K562 (cell line): ENCODE measurements at regions not wholly inside any gene's neighbourhood (a gene's known extent, or its start where the extent isn't known, plus 50 kb on each side); places are given as distances from the start of the nearest gene placed in this dataset.

Experiments
- ATAC-seq: fragments of 200-7000 bp; cut with Tn5 transposase; 3 replicates; pipeline ENCODE4 v1.9.1; 2020; ENCODE audit warnings: moderate library complexity
- BruUV-seq: library from RNA; stranded (reverse); fragments of 400-500 nt; replicated peaks from 2 replicates; lab custom pipeline; 2021; lab: Mats Ljungman, UMichigan
- CTCF ChIA-PET: fragments of 300-600 bp; formaldehyde crosslinking; extraction: SDS; loops from one replicate; lab custom pipeline; 2021; ENCODE audit warnings: low intra/inter-chr PET ratio; lab: Yijun Ruan, JAX
- POLR2A ChIA-PET: fragments of 300-600, 350-650 bp; sonication (Branson Sonifier 250); formaldehyde crosslinking; extraction: SDS; loops from one replicate; lab custom pipeline; 2021; ENCODE audit warnings: antibody characterized with exemption, inconsistent platforms; lab: Yijun Ruan, JAX
- DNase-seq, 4 experiments: peaks; one replicate each; pipeline versions ENCODE4 v3.0.0 to v3.0.0-alpha.2; 2011 to 2018; ENCODE audit warnings: low spot score in 3 of 4, mixed read lengths in 3 of 4; ENCODE audit errors: extremely low read depth in 1 of 4
- FAIRE-seq: peaks from 2 replicates; lab custom pipeline; 2011; peaks lifted over from hg19 to GRCh38; lab: Jason Lieb, UNC
- H2AFZ ChIP-seq: 2 replicates; pipeline ENCODE4 v1.6.0; 2011; ENCODE audit warnings: low read depth, low read length, control low read depth, inconsistent platforms
- H3K27ac ChIP-seq: fragments of 200-600 bp; 3 replicates; pipeline ENCODE4 v1.8.0; 2011; ENCODE audit warnings: low read depth, mild to moderate bottlenecking, control low read depth, inconsistent platforms, low read length, moderate library complexity, mixed read lengths; ENCODE audit errors: extremely low read depth
- H3K27me3 ChIP-seq, 2 experiments: fragments of 300-600 bp in 1 of 2; 2 replicates in 1 of 2; 3 replicates in 1 of 2; pipeline versions ENCODE4 v1.6.0 to v1.8.0; 2011; ENCODE audit warnings: inconsistent platforms in 2 of 2, low read length in 2 of 2, mild to moderate bottlenecking in 1 of 2, mixed read lengths in 1 of 2, moderate library complexity in 1 of 2; ENCODE audit not compliant: control insufficient read depth in 2 of 2, insufficient read depth in 2 of 2
- H3K36me3 ChIP-seq: fragments of 300-600 bp; 3 replicates; pipeline ENCODE4 v1.8.0; 2011; ENCODE audit warnings: mild to moderate bottlenecking, low read length, inconsistent platforms; ENCODE audit not compliant: control insufficient read depth, insufficient read depth
- H3K4me1 ChIP-seq, 2 experiments: fragments of 200-600 bp in 1 of 2; replicated peaks in 1 of 2; 2 replicates in 1 of 2; 3 replicates in 1 of 2; pipeline versions ENCODE4 v1.5.1 to v1.8.0; 2011; ENCODE audit warnings: inconsistent platforms in 2 of 2, low read length in 2 of 2, mild to moderate bottlenecking in 1 of 2, mixed read lengths in 1 of 2, moderate library complexity in 1 of 2; ENCODE audit not compliant: control insufficient read depth in 2 of 2, insufficient read depth in 2 of 2
- H3K4me2 ChIP-seq: 2 replicates; pipeline ENCODE4 v1.6.1; 2011; ENCODE audit warnings: low read length, control low read depth, inconsistent platforms, mixed read lengths; ENCODE audit not compliant: insufficient read depth
- H3K4me3 ChIP-seq: fragments of 200-600 bp; sonication (generic), shearing (Covaris generic); 2 replicates; pipeline ENCODE4 v1.5.1; 2016; ENCODE audit warnings: control low read depth, inconsistent platforms
- H3K79me2 ChIP-seq: fragments of 200-600 bp; 3 replicates; pipeline ENCODE4 v1.8.0; 2011; ENCODE audit warnings: low read length, inconsistent platforms; ENCODE audit not compliant: control insufficient read depth, insufficient read depth
- H3K9ac ChIP-seq, 2 experiments: 2 replicates each; pipeline versions ENCODE4 v1.6.0 to v1.6.1; 2011; ENCODE audit warnings: low read depth in 2 of 2, low read length in 2 of 2, control low read depth in 1 of 2, inconsistent platforms in 1 of 2, mild to moderate bottlenecking in 1 of 2, mixed read lengths in 1 of 2; ENCODE audit not compliant: insufficient read depth in 1 of 2
- H3K9me1 ChIP-seq: one replicate; pipeline ENCODE4 v1.6.0; 2011; ENCODE audit warnings: inconsistent platforms, mild to moderate bottlenecking, low read length, moderate library complexity; ENCODE audit not compliant: control insufficient read depth, insufficient read depth
- H3K9me3 ChIP-seq: replicated peaks from 2 replicates; pipeline ENCODE4 v1.5.1; 2011; ENCODE audit warnings: low read depth, low read length, inconsistent platforms; ENCODE audit not compliant: control insufficient read depth, insufficient read depth
- H4K20me1 ChIP-seq: replicated peaks from 2 replicates; pipeline ENCODE4 v1.6.1; 2011; ENCODE audit warnings: low read length, inconsistent platforms, mixed read lengths; ENCODE audit not compliant: control insufficient read depth, insufficient read depth
- CXXC5 ChIP-seq: fragments of 250-450 bp; sonication (Bioruptor Pico); IDR thresholded peaks from 2 replicates; pipeline ENCODE4 v1.8.0; 2022; ENCODE audit warnings: inconsistent platforms, mild to moderate bottlenecking, moderate library complexity
- ESRRA ChIP-seq: fragments of 450-650 bp; IDR thresholded peaks from 2 replicates; pipeline ENCODE4 v1.6.1; 2014; ENCODE audit warnings: low read depth, mild to moderate bottlenecking, moderate library complexity, borderline replicate concordance
- NFIX ChIP-seq: fragments of 250-450 bp; sonication (Bioruptor Pico); IDR thresholded peaks from 2 replicates; pipeline ENCODE4 v1.4.0; 2020; ENCODE audit warnings: low read depth, mild to moderate bottlenecking, moderate library complexity
- PCBP1 ChIP-seq: fragments of 200-400 bp; formaldehyde crosslinking; IDR thresholded peaks from 2 replicates; pipeline ENCODE4 v1.6.1; 2018; ENCODE audit warnings: mild to moderate bottlenecking, low read depth, low read length; ENCODE audit not compliant: poor library complexity, severe bottlenecking
- SUPT5H ChIP-seq: fragments of 450-650 bp; IDR thresholded peaks from 2 replicates; pipeline ENCODE4 v1.6.1; 2016
- TAL1 ChIP-seq: fragments of 450-650 bp; IDR thresholded peaks from 2 replicates; pipeline ENCODE4 v1.6.1; 2016; ENCODE audit warnings: mild to moderate bottlenecking
- ZBTB17 ChIP-seq: fragments of 450-650 bp; formaldehyde crosslinking; IDR thresholded peaks from 2 replicates; pipeline ENCODE4 v1.4.0; 2020; ENCODE audit warnings: mild to moderate bottlenecking
- ZNF561 ChIP-seq: fragments of 450-650 bp; formaldehyde crosslinking; conservative IDR thresholded peaks from 2 replicates; pipeline ENCODE4 v1.4.0; 2020; ENCODE audit warnings: mild to moderate bottlenecking, moderate library complexity
- ZNF717 ChIP-seq: fragments of 250-450 bp; sonication (Bioruptor Pico); IDR thresholded peaks from 2 replicates; pipeline ENCODE4 v1.5.0; 2021
- WGBS: fragments of 100-300 bp; shearing (Covaris generic); methylation state at CpG from one replicate; pipeline ENCODE4 v1.1.6; 2016; ENCODE audit warnings: low coverage, mixed read lengths; ENCODE audit not compliant: insufficient coverage; ENCODE audit errors: missing lambda C conversion rate; 5-methylcytosine and 5-hydroxymethylcytosine counted together
- in situ Hi-C: fragments of 300-500 bp; cut with MboI; formaldehyde crosslinking; loops from 4 replicates; pipeline ENCODE4 v1.15.0; 2018; ENCODE audit warnings: inconsistent platforms, mixed read lengths
- intact Hi-C: fragments of 100-400 bp; cut with micrococcal nuclease; formaldehyde crosslinking; loops from 2 replicates; pipeline ENCODE4 v1.14.2; 2022

DNA sequence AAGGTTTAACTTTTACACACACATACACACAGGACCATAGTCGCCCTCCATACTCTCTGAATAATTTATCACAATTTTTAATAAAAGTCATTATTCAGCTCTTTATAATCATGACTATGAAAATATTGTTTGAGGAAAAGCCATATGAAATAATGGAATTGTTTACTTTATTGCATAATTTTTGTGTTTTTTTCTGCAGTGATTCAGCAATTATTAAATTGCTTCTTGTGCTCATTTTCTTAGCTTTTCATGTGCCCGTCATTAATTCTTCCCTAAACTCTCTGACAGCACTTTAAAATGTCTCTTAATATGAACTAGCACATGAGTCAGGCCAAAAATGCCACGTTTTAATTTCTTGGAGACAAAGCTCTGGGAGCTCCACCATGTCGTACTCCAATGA, 77.5 kb upstream of the ALX4 start (continued):
- TF ChIP-seq ZBTB17 (CRISPR knock-in tag), result no peak
- no peak for TF ChIP-seq ESRRA
- no peak for TF ChIP-seq ZNF561 (CRISPR knock-in tag)
- TF ChIP-seq SUPT5H, result no peak
- no peak for TF ChIP-seq TAL1
- TF ChIP-seq CXXC5 (CRISPR knock-in tag), result no peak
- TF ChIP-seq, all 486 proteins: peak for 6

DNA sequence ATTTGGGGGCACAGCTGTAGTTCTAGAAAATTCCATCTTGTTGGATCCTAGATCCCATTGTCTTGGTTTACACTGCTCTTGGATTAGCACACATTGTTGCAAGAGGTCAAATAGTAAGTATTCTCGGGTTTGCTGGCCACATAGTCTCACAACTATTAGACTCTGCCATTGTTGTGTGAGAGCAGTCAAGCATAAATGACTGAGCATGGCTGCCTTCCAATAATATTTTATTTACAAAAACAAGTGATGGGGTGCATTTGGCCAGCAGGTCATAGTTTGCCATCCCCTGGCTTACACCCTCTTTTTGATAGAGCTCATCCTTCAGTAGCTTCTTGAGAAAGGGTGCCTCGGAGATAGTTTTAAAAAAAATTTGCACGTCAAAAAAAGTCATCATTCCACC, 77.9 kb upstream of the ALX4 start:
- no peaks in the 10 kb centered on the region for H4K20me1 ChIP-seq
- POLR2A ChIA-PET, result no interaction called here
- intact Hi-C loops, result no loop called here
- BruUV-seq, result no TSS peak
- H3K4me1 ChIP-seq, result no peaks in the 10 kb centered on the region
- CTCF ChIA-PET, result no interaction called here
- H3K4me2 ChIP-seq, result no peak overlapping the region
- TF ChIP-seq PCBP1 (no peak), NFIX (CRISPR knock-in tag) (no peak), ZNF717 (CRISPR knock-in tag) (no peak)
- in situ Hi-C loops, result no loop called here
- FAIRE-seq (no peak), DNase-seq (no peak), ATAC-seq (no peak)
- WGBS, result 4% methylated on average over 3 of the region's 3 CpGs
- no peak overlapping the region for H3K4me3 ChIP-seq
- H3K9me3 ChIP-seq, result peaks cover 3% of the 10 kb centered on the region; the same call in 1 of the 2 replicates
- no peaks in the 10 kb centered on the region for H3K79me2 ChIP-seq
- no peaks in the 10 kb centered on the region for H3K9me1 ChIP-seq
- H3K36me3 ChIP-seq, result no peaks in the 10 kb centered on the region
- H3K27ac ChIP-seq, result no peak overlapping the region
- H3K27me3 ChIP-seq, result peaks cover 12 to 19% of the 10 kb centered on the region in 2 experiments; a peak in 3 of 5 replicates
- no peak overlapping the region for H2AFZ ChIP-seq
- no peak overlapping the region for H3K9ac ChIP-seq
